HepG2 (cell line): ENCODE measurements at regions not wholly inside any gene's neighbourhood (a gene's known extent, or its start where the extent isn't known, plus 50 kb on each side); places are given as distances from the start of the nearest gene placed in this dataset.

Experiments used
- DMAP1 ChIP-seq: IDR thresholded peaks from 2 replicates; pipeline ENCODE4 v1.6.1; 2016
- GABPA ChIP-seq, 2 experiments: IDR thresholded peaks; 2 replicates each; pipeline ENCODE4 v1.6.1; 2011 to 2016; ENCODE audit warnings: low read depth in 2 of 2, low read length in 1 of 2, missing biosample characterization in 1 of 2, missing genetic modification characterization in 1 of 2
- HOMEZ ChIP-seq: IDR thresholded peaks from 2 replicates; pipeline ENCODE4 v1.6.1; 2016; ENCODE audit warnings: low read depth
- NFYB ChIP-seq: sonication (generic); formaldehyde crosslinking; IDR thresholded peaks from 2 replicates; pipeline ENCODE4 v1.4.0; 2020; ENCODE audit warnings: missing genetic modification reagents
- NFYC ChIP-seq: IDR thresholded peaks from 2 replicates; pipeline ENCODE4 v1.6.1; 2016; ENCODE audit warnings: missing genetic modification reagents, missing compliant biosample characterization
- POGZ ChIP-seq: sonication (generic); formaldehyde crosslinking; IDR thresholded peaks from 2 replicates; pipeline ENCODE4 v1.4.0; 2020; ENCODE audit warnings: mild to moderate bottlenecking, missing genetic modification reagents
- REST ChIP-seq, 2 experiments: IDR thresholded peaks; 2 replicates each; pipeline ENCODE4 v1.6.1; 2011 to 2012; ENCODE audit warnings: low read length in 2 of 2, borderline replicate concordance in 1 of 2, low read depth in 1 of 2, mild to moderate bottlenecking in 1 of 2, moderate library complexity in 1 of 2
- ZBTB44 ChIP-seq: sonication (generic); formaldehyde crosslinking; IDR thresholded peaks from 2 replicates; pipeline ENCODE4 v1.4.0; 2020; ENCODE audit warnings: missing genetic modification reagents
- ZNF646 ChIP-seq: sonication (generic); formaldehyde crosslinking; IDR thresholded peaks from 2 replicates; pipeline ENCODE4 v1.9.0; 2021; ENCODE audit warnings: mild to moderate bottlenecking, missing genetic modification reagents

- TF ChIP-seq ZNF646 (CRISPR knock-in tag) = no peak
- TF ChIP-seq NFYC = peak; percentile 72
- TF ChIP-seq REST (IDR thresholded peaks at IDR 0.05; ENCODE audit: borderline replicate concordance in 1 of 2, low read depth in 1 of 2, low read length in 2 of 2) = 0 out of 4 replicates have a peak, but pooled peaks of 1 of the 2 experiments have one; percentile 12
- TF ChIP-seq HOMEZ (CRISPR knock-in tag) = peak; percentile 58; the same call in 1 of the 2 replicates
- TF ChIP-seq DMAP1 (CRISPR knock-in tag) = no peak
- no peak for TF ChIP-seq GABPA (IDR thresholded peaks at IDR 0.05; ENCODE audit: low read depth, low read length)
- TF ChIP-seq GABPA (CRISPR knock-in tag; IDR thresholded peaks at IDR 0.05; ENCODE audit: low read depth) = peak; percentile 51
- TF ChIP-seq ZBTB44 (CRISPR knock-in tag) = no peak
- TF ChIP-seq POGZ (CRISPR knock-in tag) = 0 out of 2 replicates have a peak, but pooled peaks have one; percentile 24
- peak; percentile 79 for TF ChIP-seq NFYB (CRISPR knock-in tag)
- TF ChIP-seq, all 625 proteins: peak for 12
Measured at GRCh38 chr12:38983117-38983571, 77.8 kb upstream of the CPNE8 start (continued).
